HG03175 (cell line): ENCODE measurements at regions not wholly inside any gene's neighbourhood (a gene's known extent, or its start where the extent isn't known, plus 50 kb on each side); places are given as distances from the start of the nearest gene placed in this dataset.
"Not testable (repeated sequence)": the region's sequence is repeated elsewhere in the genome, so short reads cannot be mapped to it uniquely, and the experiment has no call there.

ENCODE experiments used
- ATAC-seq: cut with Tn5 transposase; IDR thresholded peaks from one replicate; pipeline ENCODE4 v1.9.1; 2021; ENCODE audit warnings: mild to moderate bottlenecking, moderate library complexity; ENCODE audit not compliant: unreplicated experiment

- ATAC-seq: no peak
These were observed 50.7 kb upstream of the TNFSF4 start for GRCh38 chr1:173257805-173258204.

GRCh38 chr1:173258479-173259264, 51.5 kb upstream of the TNFSF4 start:
- no peak for ATAC-seq

GRCh38 chr1:173260329-173260728, 53.2 kb upstream of the TNFSF4 start:
- ATAC-seq: not testable (repeated sequence)

GRCh38 chr1:173266841-173267240, 59.7 kb upstream of the TNFSF4 start:
- no peak for ATAC-seq

GRCh38 chr1:173267453-173267945, 60.4 kb upstream of the TNFSF4 start:
- ATAC-seq: no peak

GRCh38 chr1:173268261-173268660, 61.1 kb upstream of the TNFSF4 start:
- no peak for ATAC-seq

- ATAC-seq: no peak
These were observed 61.7 kb upstream of the TNFSF4 start for GRCh38 chr1:173268786-173269277.

- no peak for ATAC-seq
These were observed 62.5 kb upstream of the TNFSF4 start for GRCh38 chr1:173269490-173270230.

GRCh38 chr1:173270243-173270642, 63.1 kb upstream of the TNFSF4 start:
- no peak for ATAC-seq

- not testable (repeated sequence) for ATAC-seq
These were observed 63.9 kb upstream of the TNFSF4 start for GRCh38 chr1:173271021-173271420.

- ATAC-seq: no peak
These were observed 68.4 kb upstream of the TNFSF4 start for GRCh38 chr1:173275496-173275895.

GRCh38 chr1:173276922-173277800, 70.0 kb upstream of the TNFSF4 start:
- ATAC-seq: peak; percentile 65

GRCh38 chr1:173280899-173281660, 73.9 kb upstream of the TNFSF4 start:
- no peak for ATAC-seq

- ATAC-seq: no peak
These were observed 77.9 kb upstream of the TNFSF4 start for GRCh38 chr1:173285048-173285447.

GRCh38 chr1:173287785-173288184, 80.7 kb upstream of the TNFSF4 start:
- no peak for ATAC-seq

GRCh38 chr1:173293756-173294155, 86.6 kb upstream of the TNFSF4 start:
- ATAC-seq: no peak

- ATAC-seq: no peak
These were observed 87.7 kb upstream of the TNFSF4 start for GRCh38 chr1:173294843-173295242.

- ATAC-seq: no peak
These were observed 88.3 kb upstream of the TNFSF4 start for GRCh38 chr1:173295391-173295790.

- no peak for ATAC-seq
These were observed 88.9 kb upstream of the TNFSF4 start for GRCh38 chr1:173295995-173296394.

GRCh38 chr1:173297798-173298391, 90.8 kb upstream of the TNFSF4 start:
- peak; percentile 87 for ATAC-seq
